ENCODE measurements at regions not wholly inside any gene's neighbourhood (a gene's known extent, or its start where the extent isn't known, plus 50 kb on each side); places are given as distances from the start of the nearest gene placed in this dataset.
A peak's percentile ranks its signal among the peaks of the same experiment; 100 is the strongest.

GRCh38 chr6:169042061-169042460 lies 211.6 kb downstream of the THBS2 start:
- no peak for TF ChIP-seq CTCF (conservative IDR thresholded peaks at IDR 0.05; ENCODE audit: low read depth, low read length)
- no peak overlapping the region for H3K4me3 ChIP-seq (ENCODE audit: low read length)
- no peak for DNase-seq (ENCODE audit: low read depth)

GRCh38 chr6:169041078-169041477 lies 212.6 kb downstream of the THBS2 start:
- H3K4me3 ChIP-seq (ENCODE audit: low read length) = no peak overlapping the region
- DNase-seq (ENCODE audit: low read depth) = no peak
- TF ChIP-seq CTCF (conservative IDR thresholded peaks at IDR 0.05; ENCODE audit: low read depth, low read length) = no peak

GRCh38 chr6:169038691-169039090 lies 215.0 kb downstream of the THBS2 start:
- H3K4me3 ChIP-seq (ENCODE audit: low read length) = no peak overlapping the region
- no peak for DNase-seq (ENCODE audit: low read depth)
- TF ChIP-seq CTCF (conservative IDR thresholded peaks at IDR 0.05; ENCODE audit: low read depth, low read length) = no peak

GRCh38 chr6:169035385-169036240 lies 218.0 kb downstream of the THBS2 start:
- TF ChIP-seq CTCF (conservative IDR thresholded peaks at IDR 0.05; ENCODE audit: low read depth, low read length) = no peak
- H3K4me3 ChIP-seq (ENCODE audit: low read length) = peak overlapping the region; percentile 23
- DNase-seq (ENCODE audit: low read depth) = peak; percentile 87

GRCh38 chr6:169034516-169035167 lies 219.0 kb downstream of the THBS2 start:
- H3K4me3 ChIP-seq (ENCODE audit: low read length) = peak overlapping the region; percentile 23
- TF ChIP-seq CTCF (conservative IDR thresholded peaks at IDR 0.05; ENCODE audit: low read depth, low read length) = no peak
- no peak for DNase-seq (ENCODE audit: low read depth)

- TF ChIP-seq CTCF (conservative IDR thresholded peaks at IDR 0.05; ENCODE audit: low read depth, low read length) = no peak
- H3K4me3 ChIP-seq (ENCODE audit: low read length) = no peak overlapping the region
- no peak for DNase-seq (ENCODE audit: low read depth)
These were observed 223.8 kb downstream of the THBS2 start for GRCh38 chr6:169029861-169030260.

GRCh38 chr6:169028343-169028742 lies 225.3 kb downstream of the THBS2 start:
- no peak for DNase-seq (ENCODE audit: low read depth)
- TF ChIP-seq CTCF (conservative IDR thresholded peaks at IDR 0.05; ENCODE audit: low read depth, low read length) = no peak
- H3K4me3 ChIP-seq (ENCODE audit: low read length) = no peak overlapping the region

Measured in retinal pigment epithelial cell (primary cell).